ENCODE measurements at regions not wholly inside any gene's neighbourhood (a gene's known extent, or its start where the extent isn't known, plus 50 kb on each side); places are given as distances from the start of the nearest gene placed in this dataset.

- TF ChIP-seq POLR2A (IDR thresholded peaks at IDR 0.05; ENCODE audit: low read depth) (no peak), POLR2AphosphoS5 (IDR thresholded peaks at IDR 0.05) (no peak), CTCF (IDR thresholded peaks at IDR 0.05) (no peak), EP300 (IDR thresholded peaks at IDR 0.05) (no peak)
These were observed 72.1 kb upstream of the HSPA9 start for GRCh38 chr5:138647261-138647788.
